ENCODE measurements at regions not wholly inside any gene's neighbourhood (a gene's known extent, or its start where the extent isn't known, plus 50 kb on each side); places are given as distances from the start of the nearest gene placed in this dataset.

DNA sequence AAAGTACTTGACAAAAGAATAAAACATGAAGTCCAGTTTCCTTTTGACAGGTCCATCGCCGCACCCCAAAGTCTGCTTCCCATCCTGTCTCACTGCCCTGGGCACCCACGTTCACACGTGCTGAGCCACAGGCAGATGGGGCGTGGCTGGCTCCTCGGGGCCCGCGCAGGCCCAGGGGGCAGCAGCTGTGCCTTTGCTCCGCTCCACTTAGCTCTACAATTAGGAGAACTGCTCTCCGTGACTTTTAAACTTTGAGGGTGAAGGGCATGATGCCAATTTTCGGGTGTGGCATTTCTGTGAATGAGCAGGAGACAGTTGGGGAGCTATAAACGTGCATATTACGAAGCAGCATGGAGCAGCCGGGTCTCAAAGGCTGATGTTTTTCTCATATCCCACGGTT, 152.4 kb downstream of the TDRD15 start:
- TF ChIP-seq, protein P1, sequence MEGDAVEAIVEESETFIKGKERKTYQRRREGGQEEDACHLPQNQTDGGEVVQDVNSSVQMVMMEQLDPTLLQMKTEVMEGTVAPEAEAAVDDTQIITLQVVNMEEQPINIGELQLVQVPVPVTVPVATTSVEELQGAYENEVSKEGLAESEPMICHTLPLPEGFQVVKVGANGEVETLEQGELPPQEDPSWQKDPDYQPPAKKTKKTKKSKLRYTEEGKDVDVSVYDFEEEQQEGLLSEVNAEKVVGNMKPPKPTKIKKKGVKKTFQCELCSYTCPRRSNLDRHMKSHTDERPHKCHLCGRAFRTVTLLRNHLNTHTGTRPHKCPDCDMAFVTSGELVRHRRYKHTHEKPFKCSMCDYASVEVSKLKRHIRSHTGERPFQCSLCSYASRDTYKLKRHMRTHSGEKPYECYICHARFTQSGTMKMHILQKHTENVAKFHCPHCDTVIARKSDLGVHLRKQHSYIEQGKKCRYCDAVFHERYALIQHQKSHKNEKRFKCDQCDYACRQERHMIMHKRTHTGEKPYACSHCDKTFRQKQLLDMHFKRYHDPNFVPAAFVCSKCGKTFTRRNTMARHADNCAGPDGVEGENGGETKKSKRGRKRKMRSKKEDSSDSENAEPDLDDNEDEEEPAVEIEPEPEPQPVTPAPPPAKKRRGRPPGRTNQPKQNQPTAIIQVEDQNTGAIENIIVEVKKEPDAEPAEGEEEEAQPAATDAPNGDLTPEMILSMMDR (IDR thresholded peaks at IDR 0.05) = no peak
- TF ChIP-seq POLR2AphosphoS5 (IDR thresholded peaks at IDR 0.05) = no peak
- no peak for TF ChIP-seq POLR2A (IDR thresholded peaks at IDR 0.05)
